Kidney capillary endothelial cell (primary cell): ENCODE measurements at regions not wholly inside any gene's neighbourhood (a gene's known extent, or its start where the extent isn't known, plus 50 kb on each side); places are given as distances from the start of the nearest gene placed in this dataset.
"Not testable (repeated sequence)": the region's sequence is repeated elsewhere in the genome, so short reads cannot be mapped to it uniquely, and the experiment has no call there.

Experiments used
- DNase-seq: peaks from one replicate; pipeline ENCODE4 v3.0.0-alpha.2; 2018; ENCODE audit warnings: low spot score

- no peak for DNase-seq
These were observed 773.3 kb upstream of the DEFB115 start for GRCh38 chr20:30484009-30484748.

GRCh38 chr20:30484749-30485070, 772.8 kb upstream of the DEFB115 start:
- no peak for DNase-seq

- no peak for DNase-seq
These were observed 771.9 kb upstream of the DEFB115 start for GRCh38 chr20:30485331-30486102.

- DNase-seq: no peak
These were observed 771.4 kb upstream of the DEFB115 start for GRCh38 chr20:30486103-30486478.

GRCh38 chr20:30487461-30487860, 770.0 kb upstream of the DEFB115 start:
- DNase-seq: not testable (repeated sequence)

- no peak for DNase-seq
These were observed 769.2 kb upstream of the DEFB115 start for GRCh38 chr20:30487947-30488926.

- DNase-seq: no peak
These were observed 768.4 kb upstream of the DEFB115 start for GRCh38 chr20:30488941-30489613.

GRCh38 chr20:30489614-30490003, 767.9 kb upstream of the DEFB115 start:
- DNase-seq: no peak

GRCh38 chr20:30491016-30491415, 766.4 kb upstream of the DEFB115 start:
- no peak for DNase-seq

- DNase-seq: not testable (repeated sequence)
These were observed 760.8 kb upstream of the DEFB115 start for GRCh38 chr20:30496656-30497055.

- DNase-seq: not testable (repeated sequence)
These were observed 760.3 kb upstream of the DEFB115 start for GRCh38 chr20:30497191-30497590.

- no peak for DNase-seq
These were observed 758.3 kb upstream of the DEFB115 start for GRCh38 chr20:30499123-30499522.

GRCh38 chr20:30499716-30500446, 757.6 kb upstream of the DEFB115 start:
- not testable (repeated sequence) for DNase-seq

- DNase-seq: not testable (repeated sequence)
These were observed 757.0 kb upstream of the DEFB115 start for GRCh38 chr20:30500447-30500820.

GRCh38 chr20:30500829-30501440, 756.5 kb upstream of the DEFB115 start:
- DNase-seq: no peak

GRCh38 chr20:30502670-30503069, 754.8 kb upstream of the DEFB115 start:
- no peak for DNase-seq

GRCh38 chr20:30503204-30503603, 754.3 kb upstream of the DEFB115 start:
- not testable (repeated sequence) for DNase-seq

- DNase-seq: no peak
These were observed 753.4 kb upstream of the DEFB115 start for GRCh38 chr20:30503992-30504570.

GRCh38 chr20:30505566-30505965, 751.9 kb upstream of the DEFB115 start:
- DNase-seq: no peak

GRCh38 chr20:30506100-30506499, 751.4 kb upstream of the DEFB115 start:
- DNase-seq: no peak
